ENCODE measurements at regions not wholly inside any gene's neighbourhood (a gene's known extent, or its start where the extent isn't known, plus 50 kb on each side); places are given as distances from the start of the nearest gene placed in this dataset.

DNA sequence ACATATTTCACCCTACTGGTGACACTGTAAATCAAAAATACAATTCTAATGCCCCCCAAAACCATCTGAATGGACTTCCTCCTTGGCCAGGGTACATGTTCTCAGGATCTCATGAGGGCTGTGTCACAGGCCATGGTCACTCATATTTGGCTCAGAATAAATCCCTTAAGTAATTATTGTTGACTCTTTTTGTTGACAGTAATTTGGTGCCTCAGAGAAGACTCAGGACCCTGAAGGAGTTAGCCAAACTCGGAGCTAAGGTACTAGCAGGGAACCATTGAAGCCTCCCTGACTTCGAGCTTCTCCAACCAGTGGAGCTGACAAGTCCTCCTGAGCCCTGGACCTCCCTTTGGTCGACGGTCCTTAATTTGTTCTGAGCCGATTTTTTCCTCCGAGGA, 51.2 kb upstream of the SNAPC3 start:
- TF ChIP-seq, protein P1, sequence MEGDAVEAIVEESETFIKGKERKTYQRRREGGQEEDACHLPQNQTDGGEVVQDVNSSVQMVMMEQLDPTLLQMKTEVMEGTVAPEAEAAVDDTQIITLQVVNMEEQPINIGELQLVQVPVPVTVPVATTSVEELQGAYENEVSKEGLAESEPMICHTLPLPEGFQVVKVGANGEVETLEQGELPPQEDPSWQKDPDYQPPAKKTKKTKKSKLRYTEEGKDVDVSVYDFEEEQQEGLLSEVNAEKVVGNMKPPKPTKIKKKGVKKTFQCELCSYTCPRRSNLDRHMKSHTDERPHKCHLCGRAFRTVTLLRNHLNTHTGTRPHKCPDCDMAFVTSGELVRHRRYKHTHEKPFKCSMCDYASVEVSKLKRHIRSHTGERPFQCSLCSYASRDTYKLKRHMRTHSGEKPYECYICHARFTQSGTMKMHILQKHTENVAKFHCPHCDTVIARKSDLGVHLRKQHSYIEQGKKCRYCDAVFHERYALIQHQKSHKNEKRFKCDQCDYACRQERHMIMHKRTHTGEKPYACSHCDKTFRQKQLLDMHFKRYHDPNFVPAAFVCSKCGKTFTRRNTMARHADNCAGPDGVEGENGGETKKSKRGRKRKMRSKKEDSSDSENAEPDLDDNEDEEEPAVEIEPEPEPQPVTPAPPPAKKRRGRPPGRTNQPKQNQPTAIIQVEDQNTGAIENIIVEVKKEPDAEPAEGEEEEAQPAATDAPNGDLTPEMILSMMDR (conservative IDR thresholded peaks at IDR 0.05; ENCODE audit: low read length): no peak
- TF ChIP-seq EZH2phosphoT487 (IDR thresholded peaks at IDR 0.05; ENCODE audit: borderline replicate concordance, low read depth, low read length): no peak
